Activated B cell treated with CpG ODN at 0.5 μM for 24 hours (primary cell): ENCODE measurements at regions not wholly inside any gene's neighbourhood (a gene's known extent, or its start where the extent isn't known, plus 50 kb on each side); places are given as distances from the start of the nearest gene placed in this dataset.

Experiments
- ATAC-seq: fragments of 200-7000 bp; cut with Tn5 transposase; one replicate; pipeline ENCODE4 v1.10.0; 2021; ENCODE audit warnings: low read depth, mild to moderate bottlenecking, moderate library complexity
- CTCF ChIA-PET: fragments of 350-600 bp; sonication (Branson Sonifier 250); formaldehyde crosslinking; loops from one replicate; lab custom pipeline; 2021; ENCODE audit warnings: antibody characterized with exemption; lab: Charles Lee
- POLR2A ChIA-PET: fragments of 350-600 bp; sonication (Branson Sonifier 250); formaldehyde crosslinking; loops from one replicate; lab custom pipeline; 2021; ENCODE audit warnings: antibody characterized with exemption; lab: Charles Lee
- DNase-seq: peaks from one replicate; pipeline ENCODE4 v3.0.0; 2022
- H3K27ac Mint-ChIP-seq: one replicate; pipeline ENCODE4 v1.8.0; 2020; ENCODE audit warnings: mixed read lengths
- H3K27me3 Mint-ChIP-seq: one replicate; pipeline ENCODE4 v1.8.0; 2021; ENCODE audit warnings: mixed read lengths
- H3K36me3 Mint-ChIP-seq: one replicate; pipeline ENCODE4 v1.8.0; 2021; ENCODE audit warnings: low read depth, mixed read lengths
- H3K4me1 Mint-ChIP-seq: one replicate; pipeline ENCODE4 v1.8.0; 2021; ENCODE audit warnings: mixed read lengths
- H3K4me3 Mint-ChIP-seq: one replicate; pipeline ENCODE4 v1.8.0; 2020; ENCODE audit warnings: mild to moderate bottlenecking, mixed read lengths
- H3K9me3 Mint-ChIP-seq: one replicate; pipeline ENCODE4 v1.8.0; 2020; ENCODE audit warnings: mixed read lengths
- intact Hi-C: fragments of 100-400 bp; cut with micrococcal nuclease; formaldehyde crosslinking; loops from one replicate; pipeline ENCODE4 v1.15.1; 2024
- TF ChIP-seq, protein P1 (sequence below): fragments of 200-600 bp; IDR thresholded peaks from one replicate; pipeline ENCODE4 v1.8.0; 2022; ENCODE audit warnings: antibody characterized with exemption, mild to moderate bottlenecking

GRCh38 chr13:31485183-31485582 is 254.1 kb upstream of the RXFP2 start:
- ChIA-PET CTCF (no interaction called here), POLR2A (no interaction called here)
- Mint-ChIP-seq H3K27ac (no peak overlapping the region), H3K9me3 (no peaks in the 10 kb centered on the region), H3K4me3 (no peak overlapping the region), H3K36me3 (no peaks in the 10 kb centered on the region), H3K4me1 (no peaks in the 10 kb centered on the region), H3K27me3 (peaks cover 3% of the 10 kb centered on the region)
- TF ChIP-seq, protein P1, sequence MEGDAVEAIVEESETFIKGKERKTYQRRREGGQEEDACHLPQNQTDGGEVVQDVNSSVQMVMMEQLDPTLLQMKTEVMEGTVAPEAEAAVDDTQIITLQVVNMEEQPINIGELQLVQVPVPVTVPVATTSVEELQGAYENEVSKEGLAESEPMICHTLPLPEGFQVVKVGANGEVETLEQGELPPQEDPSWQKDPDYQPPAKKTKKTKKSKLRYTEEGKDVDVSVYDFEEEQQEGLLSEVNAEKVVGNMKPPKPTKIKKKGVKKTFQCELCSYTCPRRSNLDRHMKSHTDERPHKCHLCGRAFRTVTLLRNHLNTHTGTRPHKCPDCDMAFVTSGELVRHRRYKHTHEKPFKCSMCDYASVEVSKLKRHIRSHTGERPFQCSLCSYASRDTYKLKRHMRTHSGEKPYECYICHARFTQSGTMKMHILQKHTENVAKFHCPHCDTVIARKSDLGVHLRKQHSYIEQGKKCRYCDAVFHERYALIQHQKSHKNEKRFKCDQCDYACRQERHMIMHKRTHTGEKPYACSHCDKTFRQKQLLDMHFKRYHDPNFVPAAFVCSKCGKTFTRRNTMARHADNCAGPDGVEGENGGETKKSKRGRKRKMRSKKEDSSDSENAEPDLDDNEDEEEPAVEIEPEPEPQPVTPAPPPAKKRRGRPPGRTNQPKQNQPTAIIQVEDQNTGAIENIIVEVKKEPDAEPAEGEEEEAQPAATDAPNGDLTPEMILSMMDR = no peak
- DNase-seq (no peak), ATAC-seq (no peak)
- intact Hi-C loops = no loop called here

DNA sequence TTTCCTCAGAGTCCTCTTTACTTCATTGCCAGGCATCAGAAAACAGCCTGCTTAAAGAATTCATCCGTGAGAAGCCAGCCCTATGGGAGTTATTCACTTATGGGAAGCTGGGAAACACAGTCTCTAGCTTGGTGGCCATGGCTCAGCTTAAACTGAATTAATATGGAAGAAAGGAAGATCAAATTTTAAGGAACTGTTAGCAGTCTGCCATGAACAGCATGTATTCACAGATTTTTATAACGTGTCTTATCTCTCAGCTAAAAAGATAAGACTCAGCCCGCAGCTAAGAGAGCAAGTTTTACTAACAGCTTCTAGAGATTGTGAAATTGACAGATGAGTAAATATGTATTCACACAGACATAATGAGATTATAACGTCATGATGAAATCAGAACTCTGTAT is 253.7 kb upstream of the RXFP2 start:
- Mint-ChIP-seq H3K27ac (no peak overlapping the region), H3K4me1 (no peaks in the 10 kb centered on the region), H3K27me3 (no peaks in the 10 kb centered on the region), H3K36me3 (no peaks in the 10 kb centered on the region), H3K9me3 (no peaks in the 10 kb centered on the region), H3K4me3 (no peak overlapping the region)
- TF ChIP-seq, protein P1 = no peak
- ChIA-PET POLR2A (no interaction called here), CTCF (no interaction called here)
- intact Hi-C loops = no loop called here
- DNase-seq (no peak), ATAC-seq (no peak)

- Mint-ChIP-seq H3K9me3 (peaks cover 11% of the 10 kb centered on the region), H3K27me3 (peaks cover 4% of the 10 kb centered on the region), H3K4me1 (no peaks in the 10 kb centered on the region), H3K27ac (no peak overlapping the region), H3K36me3 (peaks cover 3% of the 10 kb centered on the region), H3K4me3 (no peak overlapping the region)
- CTCF ChIA-PET = no interaction called here
- TF ChIP-seq, protein P1 = no peak
- DNase-seq = no peak
- POLR2A ChIA-PET = no interaction called here
- intact Hi-C loops = no loop called here
- ATAC-seq = no peak
These were observed 244.0 kb upstream of the RXFP2 start for GRCh38 chr13:31495336-31495735.

DNA sequence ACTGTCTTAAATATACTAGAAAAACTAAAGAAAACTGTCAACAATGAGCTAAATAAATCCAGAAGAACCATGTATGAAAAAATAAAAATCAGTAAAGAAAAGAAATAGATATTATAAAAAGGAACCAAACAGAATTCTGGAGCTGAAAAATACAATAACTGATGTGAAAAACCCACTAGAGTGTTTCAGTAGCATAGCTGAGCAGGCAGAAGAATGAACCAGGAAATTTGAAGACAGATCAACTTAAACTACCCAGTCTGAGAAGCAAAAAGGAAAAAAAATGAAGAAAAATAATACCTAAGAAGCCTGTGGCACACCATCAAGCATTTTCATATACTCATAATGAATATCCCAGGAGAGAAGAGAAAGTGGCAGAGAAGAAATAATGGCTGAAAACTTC is 240.1 kb upstream of the RXFP2 start:
- peaks cover 14% of the 10 kb centered on the region for H3K9me3 Mint-ChIP-seq
- CTCF ChIA-PET = no interaction called here

DNA sequence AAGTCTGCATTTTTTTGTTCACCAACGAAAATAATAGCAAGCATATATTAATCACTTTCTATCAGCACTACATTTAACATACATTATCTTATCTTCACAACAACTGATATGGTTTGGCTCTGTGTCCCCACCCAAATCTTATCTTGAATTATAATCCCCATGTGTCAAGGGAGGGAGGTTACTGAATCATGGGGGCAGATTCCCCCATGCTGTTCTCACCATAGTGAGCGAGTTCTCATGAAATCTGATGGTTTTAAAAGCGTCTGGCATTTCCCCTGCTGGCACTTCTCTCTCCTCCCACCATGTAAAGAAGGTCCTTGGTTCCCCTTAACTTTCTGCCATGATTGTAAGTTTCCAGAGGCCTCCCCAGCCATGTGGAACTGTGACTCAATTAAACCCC is 235.7 kb upstream of the RXFP2 start:
- POLR2A ChIA-PET = no interaction called here
- CTCF ChIA-PET = interaction anchor here (1.5 kb wide), 1 partner anchor 8 kb away, joined by 3 read pairs; no protein-coding TSS in a partner anchor
- peaks cover 3% of the 10 kb centered on the region for H3K36me3 Mint-ChIP-seq
- no peaks in the 10 kb centered on the region for H3K4me1 Mint-ChIP-seq
- H3K27me3 Mint-ChIP-seq = no peaks in the 10 kb centered on the region
- peaks cover 10% of the 10 kb centered on the region for H3K9me3 Mint-ChIP-seq
- ATAC-seq = no peak
- no peak overlapping the region for H3K4me3 Mint-ChIP-seq
- TF ChIP-seq, protein P1 = no peak
- intact Hi-C loops = no loop called here
- no peak for DNase-seq
- no peak overlapping the region for H3K27ac Mint-ChIP-seq

More for the DNA sequence above, 240.1 kb upstream of the RXFP2 start:
- ATAC-seq = no peak
- intact Hi-C loops = no loop called here
- Mint-ChIP-seq H3K4me3 (no peak overlapping the region), H3K4me1 (no peaks in the 10 kb centered on the region), H3K27ac (no peak overlapping the region), H3K36me3 (peaks cover 3% of the 10 kb centered on the region), H3K27me3 (no peaks in the 10 kb centered on the region)
- TF ChIP-seq, protein P1 = no peak
- POLR2A ChIA-PET = no interaction called here
- no peak for DNase-seq
